SIG-M5 treated with dmso at 0.1 percent for 504 hours (cell line): ENCODE measurements at regions not wholly inside any gene's neighbourhood (a gene's known extent, or its start where the extent isn't known, plus 50 kb on each side); places are given as distances from the start of the nearest gene placed in this dataset.

Source experiments
- DNase-seq: peaks from one replicate; lab custom pipeline; 2025; ENCODE audit not compliant: unreplicated experiment; lab: John Stamatoyannopoulos, UW

GRCh38 chrX:15985937-15986336, 131.3 kb upstream of the AP1S2 start:
- DNase-seq = peak; percentile 16

GRCh38 chrX:15983034-15983433, 128.4 kb upstream of the AP1S2 start:
- no peak for DNase-seq

- peak; percentile 33 for DNase-seq
These were observed 123.0 kb upstream of the AP1S2 start for GRCh38 chrX:15977644-15978043.

- DNase-seq = peak; percentile 5
These were observed 121.8 kb upstream of the AP1S2 start for GRCh38 chrX:15976396-15976795.

DNA sequence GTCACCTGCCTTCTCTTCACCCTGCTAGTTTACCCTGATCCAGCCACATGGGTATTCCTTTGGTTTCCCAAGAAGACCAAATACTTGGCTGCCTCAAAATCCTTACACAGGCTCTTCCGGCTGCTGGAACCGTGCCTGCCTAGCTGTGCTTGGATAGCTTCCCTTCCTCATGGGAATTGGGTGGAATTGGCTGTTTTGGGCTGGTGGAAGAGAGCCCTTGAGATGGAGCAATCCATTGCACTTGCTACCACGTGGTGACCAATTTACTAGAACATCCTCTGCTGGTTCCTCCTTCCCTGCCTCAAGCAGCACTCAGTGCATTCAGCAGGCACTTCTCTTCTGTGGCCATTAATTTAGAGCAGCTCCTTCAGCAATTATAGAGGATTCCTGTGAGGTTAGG, 119.3 kb upstream of the AP1S2 start:
- peak; percentile 17 for DNase-seq

- peak; percentile 41 for DNase-seq
These were observed 118.7 kb upstream of the AP1S2 start for GRCh38 chrX:15973299-15973698.

GRCh38 chrX:15971696-15972095, 117.1 kb upstream of the AP1S2 start:
- DNase-seq = no peak

DNA sequence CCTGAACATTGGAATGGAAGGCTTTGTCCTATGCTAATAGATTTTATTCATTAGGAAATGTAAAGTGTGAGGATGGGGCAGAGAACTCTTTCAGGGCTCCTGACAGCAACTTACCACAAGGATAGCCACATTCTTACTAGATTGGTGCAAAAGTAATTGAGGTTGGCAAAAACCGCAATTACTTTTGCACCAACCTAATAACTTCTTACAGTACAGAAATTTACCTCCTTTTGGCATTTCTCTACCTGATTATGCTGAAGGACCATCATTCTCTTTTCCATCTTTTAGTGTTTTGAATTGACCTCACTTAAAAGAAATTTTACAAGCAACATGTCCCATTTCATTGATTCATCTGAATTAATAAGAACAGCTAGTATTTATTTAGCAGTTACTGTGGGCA, 109.2 kb upstream of the AP1S2 start:
- no peak for DNase-seq

GRCh38 chrX:15960237-15960636, 105.6 kb upstream of the AP1S2 start:
- DNase-seq = no peak

DNA sequence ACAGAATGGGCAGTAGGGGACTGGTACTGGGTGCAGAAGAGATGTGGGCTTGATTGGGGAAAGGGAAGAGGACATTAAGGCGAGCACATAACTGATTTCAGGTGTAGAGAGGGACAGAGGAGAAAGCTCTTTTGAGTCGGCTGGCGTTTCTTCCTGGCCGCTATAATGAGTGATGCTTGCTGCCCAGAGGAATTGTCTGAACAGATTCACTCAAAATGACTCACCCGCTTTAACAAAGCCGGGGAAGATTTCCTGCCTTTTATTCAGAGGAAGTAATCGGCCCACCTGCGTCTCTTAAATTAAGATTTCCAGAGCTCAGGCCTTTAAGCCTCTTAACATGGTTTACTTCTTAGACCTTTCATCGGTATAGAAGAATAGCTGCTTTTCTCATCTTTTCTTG, 102.1 kb upstream of the AP1S2 start:
- no peak for DNase-seq

- no peak for DNase-seq
These were observed 99.2 kb upstream of the AP1S2 start for GRCh38 chrX:15953801-15954200.

DNA sequence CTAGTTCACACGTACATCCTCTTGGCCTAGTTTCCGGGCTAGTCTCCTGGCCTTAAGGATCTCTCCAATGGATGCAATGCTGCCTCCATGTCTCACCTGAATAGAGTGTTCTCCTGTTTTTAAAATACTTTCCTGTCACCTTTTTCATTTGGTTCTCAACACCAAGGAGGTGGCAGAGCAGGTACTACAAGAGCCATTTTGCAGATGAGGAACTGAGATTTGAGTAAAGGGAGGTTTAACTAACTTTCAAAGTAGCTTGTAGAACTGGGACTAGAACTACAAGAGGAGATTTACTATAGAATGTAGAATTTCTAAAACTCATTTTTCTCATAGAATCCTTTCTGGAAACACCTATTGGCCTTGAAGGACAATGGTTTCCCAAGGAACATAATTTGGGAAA, 97.6 kb upstream of the AP1S2 start:
- no peak for DNase-seq

GRCh38 chrX:15948318-15948660, 93.7 kb upstream of the AP1S2 start:
- no peak for DNase-seq

GRCh38 chrX:15947648-15948317, 93.2 kb upstream of the AP1S2 start:
- no peak for DNase-seq

- DNase-seq = peak; percentile 5
These were observed 92.4 kb upstream of the AP1S2 start for GRCh38 chrX:15946783-15947580.

- no peak for DNase-seq
These were observed 88.8 kb upstream of the AP1S2 start for GRCh38 chrX:15943391-15943790.

- DNase-seq = no peak
These were observed 87.7 kb upstream of the AP1S2 start for GRCh38 chrX:15942307-15942706.

DNA sequence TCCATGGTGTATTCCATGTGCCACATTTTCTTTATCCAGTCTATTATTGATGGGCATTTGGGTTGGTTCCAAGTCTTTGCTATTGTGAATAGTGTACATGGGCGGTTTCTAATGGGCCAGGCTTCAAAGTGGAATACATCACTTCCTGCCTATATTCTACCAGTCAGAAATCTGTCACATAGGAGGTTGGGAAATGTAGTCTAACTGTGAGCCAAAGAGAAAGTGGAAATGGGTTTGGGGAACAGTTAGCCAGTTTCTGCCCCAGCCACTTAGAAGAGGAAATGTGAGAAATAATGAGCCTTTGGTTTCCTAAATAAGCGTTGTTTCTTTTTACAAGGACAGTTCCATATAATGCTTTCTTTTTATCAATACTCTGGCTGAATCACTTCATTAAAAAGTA, 85.1 kb upstream of the AP1S2 start:
- DNase-seq = peak; percentile 62

DNA sequence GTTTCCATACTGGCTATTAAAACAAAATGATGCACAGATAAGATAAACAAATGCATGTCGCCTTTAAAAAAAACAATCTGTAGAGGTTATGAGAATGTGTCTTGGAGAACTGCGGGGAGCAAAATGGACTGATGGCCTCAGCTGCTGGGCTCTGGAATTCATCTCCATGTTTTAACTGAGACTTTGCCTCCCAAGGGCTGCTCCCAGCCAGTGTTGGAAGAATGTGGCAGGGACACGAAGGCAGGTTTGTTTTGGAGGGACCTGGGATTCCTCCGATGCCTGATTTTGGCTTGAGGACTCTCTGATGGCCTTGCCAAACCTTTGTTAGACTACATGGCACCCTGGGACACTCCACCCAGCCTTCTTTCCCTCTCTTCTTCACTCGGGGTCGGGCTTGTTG, 83.5 kb upstream of the AP1S2 start:
- no peak for DNase-seq

GRCh38 chrX:15931362-15931761, 76.7 kb upstream of the AP1S2 start:
- DNase-seq = peak; percentile 10

DNA sequence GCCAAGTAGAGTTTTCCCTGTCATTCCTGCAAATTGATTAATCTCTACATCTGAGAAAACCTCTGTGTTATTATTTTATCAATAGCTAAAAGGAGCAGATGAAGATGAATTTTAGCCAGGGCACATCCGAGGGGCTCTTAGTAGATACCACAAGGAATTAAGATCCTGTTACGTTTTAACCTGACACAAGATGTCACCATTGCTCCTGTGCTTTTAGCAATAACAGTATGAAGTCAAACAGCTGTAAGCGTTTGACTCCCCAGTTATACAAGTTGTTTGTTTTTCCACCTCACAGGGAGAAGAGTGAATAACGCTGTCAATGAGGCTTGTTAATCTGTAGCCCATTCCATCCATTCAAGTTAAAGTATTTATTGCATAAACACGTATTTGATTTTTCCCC, 76.0 kb upstream of the AP1S2 start:
- peak; percentile 35 for DNase-seq

DNA sequence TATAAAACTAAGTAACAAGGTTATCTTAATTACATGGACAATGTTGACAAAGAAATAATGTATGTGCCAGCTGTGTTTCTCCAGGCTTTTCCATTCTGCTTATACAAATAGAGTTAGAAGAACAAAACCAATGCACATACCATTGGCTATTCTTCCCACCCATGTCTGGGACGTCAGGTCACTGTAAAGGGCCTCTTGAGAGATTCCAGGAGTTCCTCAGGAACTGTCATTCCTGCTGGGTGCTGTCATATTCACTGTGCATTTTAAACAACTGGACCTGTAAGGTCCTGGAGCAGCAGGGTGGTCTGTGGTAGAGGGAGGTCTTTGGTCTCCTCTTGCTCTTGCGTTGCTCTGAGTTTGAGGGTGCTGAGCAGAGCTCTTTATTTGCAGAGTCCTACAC, 74.6 kb upstream of the AP1S2 start:
- no peak for DNase-seq

- DNase-seq = no peak
These were observed 72.0 kb upstream of the AP1S2 start for GRCh38 chrX:15926622-15927021.
